DND-41 (cell line): ENCODE measurements at regions not wholly inside any gene's neighbourhood (a gene's known extent, or its start where the extent isn't known, plus 50 kb on each side); places are given as distances from the start of the nearest gene placed in this dataset.

Experiments used
- CTCF ChIP-seq: IDR thresholded peaks from 2 replicates; pipeline ENCODE4 v1.5.1; 2012; ENCODE audit warnings: borderline replicate concordance, low read length, moderate library complexity, mild to moderate bottlenecking; ENCODE audit not compliant: poor library complexity, severe bottlenecking; ENCODE audit errors: extremely low read depth
- EZH2 ChIP-seq: IDR thresholded peaks from 3 replicates; pipeline ENCODE4 v1.6.1; 2012; ENCODE audit warnings: borderline replicate concordance, low read depth, mild to moderate bottlenecking, moderate library complexity, low read length, inconsistent platforms; ENCODE audit not compliant: severe bottlenecking

- TF ChIP-seq EZH2 (no peak), CTCF (no peak)
These were observed 210.6 kb downstream of the QDPR start for GRCh38 chr4:17301266-17301665.
